AG04450 (cell line): ENCODE measurements at regions not wholly inside any gene's neighbourhood (a gene's known extent, or its start where the extent isn't known, plus 50 kb on each side); places are given as distances from the start of the nearest gene placed in this dataset.
"Not testable (repeated sequence)": the region's sequence is repeated elsewhere in the genome, so short reads cannot be mapped to it uniquely, and the experiment has no call there.

Source experiments
- CTCF ChIA-PET: fragments of 300-600, 350-600 bp; formaldehyde crosslinking; extraction: SDS; loops from one replicate; lab custom pipeline; 2022; ENCODE audit warnings: antibody characterized with exemption, inconsistent platforms; lab: Charles Lee
- POLR2A ChIA-PET: fragments of 350-600 bp; formaldehyde crosslinking; extraction: SDS; loops from one replicate; lab custom pipeline; 2021; ENCODE audit warnings: antibody characterized with exemption, inconsistent platforms; lab: Yijun Ruan, JAX
- DNase-seq: peaks from one replicate; pipeline ENCODE4 v3.0.0-alpha.2; 2011; ENCODE audit warnings: low read depth, low spot score
- H3K27ac ChIP-seq: one replicate; pipeline ENCODE4 v1.5.1; 2012; ENCODE audit warnings: low read depth, low read length, control low read depth
- H3K27me3 ChIP-seq: one replicate; pipeline ENCODE4 v1.6.0; 2012; ENCODE audit warnings: low read length; ENCODE audit not compliant: control insufficient read depth, insufficient read depth
- H3K4me3 ChIP-seq: 2 replicates; pipeline ENCODE4 v1.5.1; 2011; ENCODE audit warnings: mild to moderate bottlenecking, low read depth, low read length, control low read depth
- H3K9me3 ChIP-seq: 2 replicates; pipeline ENCODE4 v1.5.1; 2012; ENCODE audit warnings: low read length; ENCODE audit not compliant: control insufficient read depth, insufficient read depth
- CTCF ChIP-seq: IDR thresholded peaks from 2 replicates; pipeline ENCODE4 v1.5.1; 2011; ENCODE audit warnings: low read depth, low read length, control low read depth, inconsistent platforms

- POLR2A ChIA-PET = no interaction called here
- Histone ChIP-seq H3K9me3 (no peaks in the 10 kb centered on the region), H3K27me3 (no peaks in the 10 kb centered on the region), H3K27ac (no peak overlapping the region), H3K4me3 (no peak overlapping the region)
- CTCF ChIA-PET = no interaction called here
- DNase-seq = no peak
- no peak for TF ChIP-seq CTCF
Measured at GRCh38 chr15:35184646-35185045, 99.6 kb upstream of the NANOGP8 start.

GRCh38 chr15:35182841-35183479 lies 97.9 kb upstream of the NANOGP8 start:
- Histone ChIP-seq H3K9me3 (no peaks in the 10 kb centered on the region), H3K27ac (no peak overlapping the region), H3K27me3 (no peaks in the 10 kb centered on the region), H3K4me3 (no peak overlapping the region)
- CTCF ChIA-PET = no interaction called here
- DNase-seq = no peak
- POLR2A ChIA-PET = interaction anchor here (0.6 kb wide), 1 partner anchor 16 kb away, joined by 5 read pairs; no protein-coding TSS in a partner anchor
- TF ChIP-seq CTCF = no peak

GRCh38 chr15:35181538-35181937 lies 96.4 kb upstream of the NANOGP8 start:
- Histone ChIP-seq H3K9me3 (no peaks in the 10 kb centered on the region), H3K4me3 (no peak overlapping the region), H3K27ac (no peak overlapping the region), H3K27me3 (no peaks in the 10 kb centered on the region)
- ChIA-PET CTCF (no interaction called here), POLR2A (interaction anchor here (0.6 kb wide), 1 partner anchor 269 kb away, joined by 4 read pairs; no protein-coding TSS in a partner anchor)
- no peak for DNase-seq
- no peak for TF ChIP-seq CTCF

GRCh38 chr15:35179739-35180138 lies 94.6 kb upstream of the NANOGP8 start:
- ChIA-PET CTCF (interaction anchor here (0.7 kb wide), 1 partner anchor 109 kb away, joined by 4 read pairs; no protein-coding TSS in a partner anchor), POLR2A (no interaction called here)
- DNase-seq = no peak
- Histone ChIP-seq H3K27me3 (no peaks in the 10 kb centered on the region), H3K4me3 (no peak overlapping the region), H3K27ac (no peak overlapping the region), H3K9me3 (no peaks in the 10 kb centered on the region)
- TF ChIP-seq CTCF = no peak

- DNase-seq, H3K27ac ChIP-seq, POLR2A ChIA-PET, H3K4me3 ChIP-seq, H3K9me3 ChIP-seq, H3K27me3 ChIP-seq, CTCF ChIA-PET: not testable (repeated sequence)
Measured at GRCh38 chr15:35178186-35178585, 93.1 kb upstream of the NANOGP8 start.
